ENCODE measurements at regions not wholly inside any gene's neighbourhood (a gene's known extent, or its start where the extent isn't known, plus 50 kb on each side); places are given as distances from the start of the nearest gene placed in this dataset.
"Not testable (repeated sequence)": the region's sequence is repeated elsewhere in the genome, so short reads cannot be mapped to it uniquely, and the experiment has no call there.

DNA sequence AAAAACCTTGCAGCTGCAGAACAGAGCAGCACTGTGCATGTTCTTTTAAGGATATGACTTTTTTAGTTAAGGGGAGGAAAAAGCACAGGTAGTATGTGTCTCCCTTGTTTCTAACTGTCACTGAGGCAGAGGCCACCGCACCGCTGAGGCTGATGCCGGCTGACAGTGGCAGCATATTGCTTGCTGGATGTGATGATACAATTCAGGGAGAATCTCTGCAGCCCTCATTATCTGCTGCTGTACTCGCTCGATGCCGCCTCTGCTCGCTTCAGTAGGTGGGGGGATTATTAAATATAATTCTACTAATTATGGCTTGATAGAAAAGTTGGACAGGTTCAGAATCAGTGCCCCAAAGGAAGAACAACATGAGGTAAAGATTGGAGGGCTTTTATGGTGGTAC, 378.8 kb upstream of the NOCT start:
- DNase-seq (ENCODE audit: low read depth) = no peak
- in situ Hi-C loops (cut with HindIII; ENCODE audit: low pct_unique_long_range_greater_than_20kb, low sequenced_read_pairs) = no loop called here

DNA sequence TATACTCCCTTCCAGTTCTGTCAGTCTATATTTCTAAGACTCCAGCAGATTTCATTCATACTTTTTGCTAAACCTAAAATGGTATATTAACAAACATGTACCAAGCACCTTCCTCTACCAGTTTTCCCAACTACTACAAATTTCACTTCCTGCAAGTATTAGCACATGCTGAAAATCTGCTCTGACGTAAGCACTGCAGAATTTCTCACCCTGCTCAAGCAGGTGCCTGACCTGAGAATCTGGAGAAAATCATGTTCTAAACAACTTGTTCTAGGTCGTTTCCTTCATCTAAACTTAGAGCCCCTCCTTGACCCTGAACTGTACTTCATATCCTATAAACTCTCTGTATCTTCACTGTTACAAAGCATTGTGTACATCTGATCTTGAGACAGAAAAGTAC, 380.7 kb upstream of the NOCT start:
- in situ Hi-C loops (cut with HindIII; ENCODE audit: low pct_unique_long_range_greater_than_20kb, low sequenced_read_pairs) = no loop called here
- DNase-seq (ENCODE audit: low read depth) = no peak

DNA sequence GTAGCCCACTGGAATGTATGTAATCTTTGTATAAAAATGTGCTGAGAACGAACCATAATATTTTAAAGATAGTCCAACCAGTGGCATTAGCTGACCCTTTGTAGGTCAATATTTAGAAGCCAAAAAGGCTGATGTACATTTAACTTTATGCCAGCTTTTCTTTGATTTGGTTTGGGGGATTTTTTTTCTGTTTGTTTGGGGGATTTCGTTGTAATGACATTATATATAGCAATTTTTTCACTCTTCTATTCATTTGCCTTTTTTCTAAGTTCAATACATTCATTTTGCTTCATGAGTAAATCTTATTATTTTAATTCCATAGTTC, 382.0 kb upstream of the NOCT start:
- in situ Hi-C loops (cut with HindIII; ENCODE audit: low pct_unique_long_range_greater_than_20kb, low sequenced_read_pairs) = no loop called here
- no peak for DNase-seq (ENCODE audit: low read depth)

DNA sequence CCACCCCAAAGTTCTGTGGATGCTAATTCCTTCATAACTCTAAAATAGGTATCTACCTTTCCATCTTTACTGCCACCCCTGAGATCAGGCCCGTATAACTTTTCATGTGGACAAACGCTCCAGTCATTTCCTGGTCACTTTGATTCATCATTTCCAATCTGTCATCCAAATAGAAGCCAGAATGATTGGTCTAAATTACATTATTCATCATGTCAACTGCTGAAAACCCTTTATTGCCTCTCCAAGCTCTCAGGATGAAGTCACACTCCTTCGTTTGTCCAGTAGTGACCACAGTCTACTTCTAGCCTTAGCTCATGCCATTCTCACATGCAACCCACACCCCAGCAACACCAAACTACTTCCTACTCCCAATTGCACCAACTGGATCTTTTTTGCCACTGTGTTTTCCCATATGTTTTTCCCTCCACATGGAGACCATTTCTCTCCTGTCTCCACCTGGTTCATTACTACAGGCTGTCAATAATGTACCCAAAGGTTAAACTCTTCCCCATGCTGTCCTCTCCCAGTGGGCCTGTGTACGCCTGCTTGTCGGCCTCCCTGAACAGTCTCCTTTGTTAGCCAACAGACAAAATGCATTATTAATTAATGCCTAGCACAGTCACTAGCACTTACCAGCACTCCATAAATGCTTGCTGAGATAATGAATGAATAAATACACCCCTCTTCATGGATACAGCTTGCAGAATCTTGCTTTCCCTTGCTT, 382.6 kb upstream of the NOCT start:
- in situ Hi-C loops (cut with HindIII; ENCODE audit: low pct_unique_long_range_greater_than_20kb, low sequenced_read_pairs) = no loop called here
- no peak for DNase-seq (ENCODE audit: low read depth)

DNA sequence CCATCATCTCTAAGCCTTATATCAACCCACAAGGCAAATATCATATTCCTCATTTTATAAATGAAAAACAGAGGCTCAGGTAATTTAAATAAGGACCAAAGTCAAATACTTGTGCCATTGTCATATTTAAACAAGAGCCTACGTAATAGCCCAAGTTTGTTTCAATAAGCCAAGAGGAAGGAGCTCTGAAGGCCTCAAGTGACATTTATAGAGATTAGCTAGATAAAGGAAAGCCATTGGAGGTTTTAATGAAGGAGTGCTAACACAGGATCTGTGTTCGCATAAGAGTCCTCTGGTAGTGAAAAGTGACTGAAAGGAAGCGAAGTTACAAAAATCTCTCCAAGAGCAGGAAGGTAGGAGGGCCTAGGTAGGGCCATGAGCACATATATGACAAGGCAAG, 384.9 kb upstream of the NOCT start:
- no peak for DNase-seq (ENCODE audit: low read depth)
- in situ Hi-C loops (cut with HindIII; ENCODE audit: low pct_unique_long_range_greater_than_20kb, low sequenced_read_pairs) = no loop called here

DNA sequence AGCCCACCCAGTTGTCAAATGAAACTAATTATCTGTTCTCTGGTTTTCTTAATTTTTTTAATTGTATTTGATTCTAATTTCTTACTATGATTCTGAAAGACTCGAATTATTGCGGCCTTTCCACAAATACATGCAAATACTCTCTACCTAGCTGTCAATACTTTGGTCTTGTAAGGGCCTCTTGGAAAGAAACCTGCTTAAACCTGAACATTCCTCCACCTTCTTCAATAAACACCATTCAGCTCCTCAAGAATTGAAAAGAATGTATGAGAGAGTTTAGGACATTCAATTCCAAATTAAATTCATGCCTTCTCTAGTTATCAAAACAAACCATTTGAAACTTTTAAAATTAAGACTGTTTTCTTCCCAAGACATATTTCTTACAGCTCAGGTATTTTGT, 385.9 kb upstream of the NOCT start:
- DNase-seq (ENCODE audit: low read depth) = no peak
- in situ Hi-C loops (cut with HindIII; ENCODE audit: low pct_unique_long_range_greater_than_20kb, low sequenced_read_pairs) = no loop called here

DNA sequence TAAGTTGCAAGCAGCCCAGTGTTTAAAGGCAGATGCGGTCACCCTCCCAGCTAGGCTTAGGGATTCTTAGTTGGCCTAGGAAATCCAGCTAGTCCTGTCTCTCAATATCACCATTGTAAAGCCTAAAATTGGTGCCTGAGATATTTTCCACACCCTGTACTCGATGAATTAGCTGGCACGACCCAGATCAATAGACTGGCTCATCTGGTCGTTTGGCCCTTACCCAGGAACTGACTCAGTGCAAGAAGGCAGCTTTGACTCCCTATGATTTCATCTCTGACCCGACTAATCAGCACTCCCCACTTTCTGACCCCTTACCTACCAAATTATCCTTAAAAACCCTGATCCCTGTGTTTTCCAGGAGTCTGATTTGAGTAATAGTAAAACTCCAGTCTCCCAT, 384.9 kb upstream of the SLC7A11 start:
- in situ Hi-C loops (cut with HindIII; ENCODE audit: low pct_unique_long_range_greater_than_20kb, low sequenced_read_pairs) = no loop called here
- no peak for DNase-seq (ENCODE audit: low read depth)

DNA sequence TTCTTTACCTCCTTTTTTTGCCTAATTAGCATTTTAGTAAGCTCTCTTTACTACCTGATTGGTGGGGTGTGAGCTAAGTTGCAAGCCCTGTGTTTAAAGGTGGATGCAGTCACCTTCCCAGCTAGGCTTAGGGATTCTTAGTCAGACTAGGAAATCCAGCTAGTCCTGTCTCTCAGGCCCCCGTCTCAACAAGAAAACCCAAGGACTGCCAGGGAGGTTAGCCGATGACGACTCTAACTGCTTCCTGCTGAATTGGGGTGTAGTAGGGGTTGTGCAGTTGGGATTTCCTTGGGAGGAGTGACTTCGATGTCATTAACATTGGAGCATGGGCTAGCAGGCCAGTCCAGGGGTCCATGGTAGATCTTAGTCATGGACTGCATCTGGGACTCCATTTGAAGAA, 380.2 kb upstream of the SLC7A11 start:
- in situ Hi-C loops (cut with HindIII; ENCODE audit: low pct_unique_long_range_greater_than_20kb, low sequenced_read_pairs); DNase-seq (ENCODE audit: low read depth): not testable (repeated sequence)

DNA sequence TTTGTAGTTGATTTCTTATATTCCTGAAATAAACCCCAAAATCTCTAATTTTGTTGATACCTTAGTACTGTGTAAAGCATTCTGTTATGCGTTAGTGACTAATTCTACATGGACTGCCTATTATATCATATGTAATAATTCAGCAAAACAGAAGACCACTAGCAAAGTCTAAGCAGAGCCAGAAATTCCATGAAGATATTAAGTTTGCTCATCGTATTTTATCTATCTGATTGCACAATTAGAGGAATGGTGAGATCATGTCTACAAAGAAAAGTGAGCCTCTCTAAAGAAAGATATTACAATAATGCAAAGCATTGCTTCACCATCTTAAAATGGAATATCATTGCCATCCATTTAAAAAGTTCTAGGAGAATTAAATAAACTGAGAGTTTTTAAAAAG, 374.6 kb upstream of the SLC7A11 start:
- in situ Hi-C loops (cut with HindIII; ENCODE audit: low pct_unique_long_range_greater_than_20kb, low sequenced_read_pairs) = no loop called here
- DNase-seq (ENCODE audit: low read depth) = no peak

DNA sequence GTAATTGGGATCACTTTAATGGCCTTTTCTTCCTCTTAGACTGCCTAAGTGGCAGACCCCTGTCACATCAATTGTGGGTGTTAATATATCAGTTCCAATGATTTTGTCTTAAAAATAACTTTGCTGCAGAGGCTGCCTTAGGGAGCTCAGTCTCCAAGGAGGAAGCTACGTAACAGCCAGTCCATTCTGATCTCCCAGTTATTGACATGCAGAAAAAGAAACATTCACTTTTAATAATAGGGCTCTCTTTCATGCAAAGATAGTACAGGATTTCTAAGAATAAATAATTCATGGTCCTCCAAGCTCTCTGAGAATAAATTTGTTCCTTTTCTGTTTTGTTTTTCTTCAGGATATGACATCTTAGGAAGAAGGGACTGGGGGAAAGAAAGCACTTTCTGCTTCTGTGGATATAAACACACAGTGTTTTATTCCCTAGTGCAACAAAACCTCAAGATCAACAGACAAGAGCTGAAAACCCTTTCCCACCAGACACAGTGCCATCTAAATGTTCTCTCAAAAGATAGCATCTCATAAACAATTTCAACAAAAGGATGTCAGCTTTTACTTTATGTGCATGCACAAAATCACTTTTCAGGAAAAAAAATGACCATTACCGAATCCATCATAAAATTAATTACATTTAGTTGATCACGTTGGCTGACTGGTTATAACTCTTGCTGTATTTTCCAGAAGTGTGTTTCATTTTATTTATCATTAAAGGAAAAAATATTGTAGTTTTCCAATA, 372.4 kb upstream of the SLC7A11 start:
- no peak for DNase-seq (ENCODE audit: low read depth)
- in situ Hi-C loops (cut with HindIII; ENCODE audit: low pct_unique_long_range_greater_than_20kb, low sequenced_read_pairs) = no loop called here

DNA sequence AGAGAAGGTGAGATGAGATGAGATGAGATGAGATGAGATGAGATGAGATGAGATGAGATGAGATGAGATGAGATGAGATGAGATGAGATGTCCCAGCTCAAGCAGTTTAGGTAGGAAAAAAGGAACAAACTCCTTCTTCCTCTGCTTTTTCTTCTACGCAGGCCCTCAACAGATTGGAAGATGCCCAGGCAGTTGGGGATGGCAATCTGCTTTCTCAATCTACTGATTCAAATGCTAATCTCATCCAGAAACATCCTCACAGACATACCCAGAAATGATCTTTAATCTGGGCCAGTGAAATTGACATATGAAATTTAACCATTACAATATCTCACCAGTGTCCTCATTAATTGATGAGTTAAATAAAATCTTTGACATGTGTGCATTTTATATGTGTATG, 370.3 kb upstream of the SLC7A11 start:
- in situ Hi-C loops (cut with HindIII; ENCODE audit: low pct_unique_long_range_greater_than_20kb, low sequenced_read_pairs) = no loop called here
- no peak for DNase-seq (ENCODE audit: low read depth)

DNA sequence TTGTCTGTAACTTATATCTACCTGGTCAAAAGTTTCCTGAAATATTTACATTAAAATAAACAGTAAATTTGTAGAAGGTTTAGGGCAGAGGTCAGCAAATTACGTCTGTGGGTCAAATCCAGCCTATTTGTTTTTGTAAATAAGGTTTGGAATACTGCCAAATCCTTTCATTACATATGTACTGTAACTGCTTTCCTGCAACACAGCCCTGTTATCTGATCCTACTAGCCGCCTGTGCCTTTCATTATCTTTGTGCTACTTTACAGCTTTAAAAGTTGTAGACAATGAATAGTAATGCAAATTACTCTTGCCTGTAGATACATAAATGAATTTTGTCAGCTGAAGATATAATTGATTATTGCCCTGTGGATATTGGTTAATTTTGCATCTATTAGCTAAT, 369.6 kb upstream of the SLC7A11 start:
- in situ Hi-C loops (cut with HindIII; ENCODE audit: low pct_unique_long_range_greater_than_20kb, low sequenced_read_pairs) = no loop called here
- no peak for DNase-seq (ENCODE audit: low read depth)

DNA sequence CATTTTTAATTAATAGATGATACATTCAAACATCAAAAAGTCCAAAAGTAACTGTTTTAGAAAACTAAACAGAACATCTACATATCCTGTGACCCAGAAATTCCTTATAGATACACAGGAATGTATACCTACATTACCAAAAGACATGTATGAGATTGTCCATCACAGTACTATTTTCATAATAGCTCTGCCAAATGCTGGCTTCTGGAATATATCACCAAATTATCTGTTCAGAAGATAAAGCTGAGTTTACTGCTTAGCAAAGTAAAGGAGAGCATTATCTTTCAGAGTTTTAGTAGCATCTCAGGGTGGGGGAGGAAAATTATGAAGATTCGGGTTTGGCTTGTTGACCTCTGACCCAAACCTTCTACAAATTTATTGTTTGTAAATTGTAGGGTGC, 368.9 kb upstream of the SLC7A11 start:
- DNase-seq (ENCODE audit: low read depth) = no peak
- in situ Hi-C loops (cut with HindIII; ENCODE audit: low pct_unique_long_range_greater_than_20kb, low sequenced_read_pairs) = no loop called here

DNA sequence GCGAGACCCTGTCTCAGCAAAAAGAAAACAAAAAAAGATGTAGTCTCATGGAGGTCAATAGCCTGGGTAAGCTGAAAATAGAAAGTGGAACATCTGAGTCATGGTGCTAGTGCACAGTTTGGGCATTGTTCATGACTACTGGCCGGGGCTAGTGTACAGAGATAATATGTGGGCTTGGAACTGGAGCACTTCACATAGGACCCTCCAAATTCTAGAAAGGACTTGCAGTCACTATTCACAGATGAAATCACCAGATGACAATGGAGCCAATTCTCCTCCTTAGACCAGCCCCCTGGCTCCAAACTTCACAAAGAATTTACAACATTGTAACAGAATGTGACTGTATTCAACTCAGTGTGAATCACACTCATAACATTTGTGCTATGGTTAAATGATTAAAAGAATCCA, 367.8 kb upstream of the SLC7A11 start:
- in situ Hi-C loops (cut with HindIII; ENCODE audit: low pct_unique_long_range_greater_than_20kb, low sequenced_read_pairs) = no loop called here
- peak; percentile 82 for DNase-seq (ENCODE audit: low read depth)

DNA sequence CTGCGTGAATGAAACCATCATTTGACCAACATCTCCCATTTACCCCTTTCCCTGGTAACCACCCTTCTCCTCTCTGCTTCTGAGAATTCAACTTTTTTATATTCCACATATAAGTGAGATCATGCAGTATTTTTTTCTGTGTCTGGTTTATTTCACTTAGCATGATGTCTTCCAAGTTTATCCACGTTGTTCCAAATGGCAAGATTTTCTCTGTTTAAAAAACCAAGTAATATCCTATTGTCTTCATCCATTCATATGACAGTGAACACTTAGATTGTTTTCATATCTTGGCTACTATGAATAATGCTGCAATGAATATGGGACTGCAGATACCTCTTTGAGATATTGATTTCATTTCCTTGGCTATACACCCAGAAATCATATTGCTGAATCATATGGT, 362.4 kb upstream of the SLC7A11 start:
- DNase-seq (ENCODE audit: low read depth) = no peak
- in situ Hi-C loops (cut with HindIII; ENCODE audit: low pct_unique_long_range_greater_than_20kb, low sequenced_read_pairs) = no loop called here

DNA sequence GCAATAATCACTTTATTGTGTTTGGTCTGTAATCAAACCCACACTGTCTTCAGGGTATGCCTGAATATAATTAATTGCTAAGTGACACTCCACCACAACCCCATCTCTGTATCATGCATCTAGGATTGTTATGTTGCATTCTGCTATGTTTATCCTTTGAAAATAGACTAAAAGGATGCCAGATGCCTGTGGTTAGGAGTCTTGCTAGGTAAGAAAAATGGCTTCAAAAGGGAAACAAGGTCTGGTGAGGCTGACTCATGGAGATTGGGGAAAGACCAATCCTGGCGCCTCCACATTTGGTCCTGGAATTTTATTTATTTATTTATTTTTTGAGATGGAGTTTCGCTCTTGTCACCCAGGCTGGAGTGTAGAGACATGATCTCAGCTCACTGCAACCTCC, 360.5 kb upstream of the SLC7A11 start:
- no peak for DNase-seq (ENCODE audit: low read depth)
- in situ Hi-C loops (cut with HindIII; ENCODE audit: low pct_unique_long_range_greater_than_20kb, low sequenced_read_pairs) = no loop called here

DNA sequence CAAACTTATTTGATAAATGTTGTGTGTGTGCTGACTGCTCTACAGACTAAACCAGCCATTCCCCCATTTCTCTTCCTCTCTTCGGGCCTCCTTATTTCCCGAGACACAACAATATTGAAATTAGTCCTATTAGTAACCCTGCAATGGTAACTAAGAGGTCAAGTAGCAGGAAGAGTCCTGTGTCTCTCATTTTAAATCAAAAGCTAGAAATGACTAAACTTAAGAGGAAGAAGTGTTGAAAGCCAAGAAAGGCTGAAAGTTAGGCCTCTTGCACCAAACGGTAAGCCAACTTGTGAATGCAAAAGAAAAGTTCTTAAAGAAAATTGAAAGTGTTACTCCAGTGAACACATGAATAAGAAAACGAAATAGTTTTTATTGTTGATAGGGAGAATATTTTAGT, 357.8 kb upstream of the SLC7A11 start:
- in situ Hi-C loops (cut with HindIII; ENCODE audit: low pct_unique_long_range_greater_than_20kb, low sequenced_read_pairs) = no loop called here
- DNase-seq (ENCODE audit: low read depth) = no peak

DNA sequence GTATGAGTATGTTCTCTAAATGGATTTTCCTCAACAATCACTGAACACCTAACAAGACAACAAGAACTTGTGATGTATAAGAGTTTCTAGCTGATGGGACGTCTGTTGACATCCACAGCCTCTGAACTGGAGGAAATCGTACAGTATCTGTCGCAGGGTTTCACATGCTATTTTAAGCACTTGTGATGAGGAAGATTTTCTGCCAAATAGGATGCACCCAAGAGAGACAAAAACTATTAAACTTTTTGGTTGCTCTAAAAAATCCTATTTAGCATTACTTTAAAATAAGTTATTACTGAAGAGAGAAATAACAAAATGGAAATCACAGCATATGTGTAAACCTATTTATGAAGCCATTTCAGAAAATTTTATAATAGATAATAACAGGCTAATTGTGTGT, 356.1 kb upstream of the SLC7A11 start:
- no peak for DNase-seq (ENCODE audit: low read depth)
- in situ Hi-C loops (cut with HindIII; ENCODE audit: low pct_unique_long_range_greater_than_20kb, low sequenced_read_pairs) = no loop called here

DNA sequence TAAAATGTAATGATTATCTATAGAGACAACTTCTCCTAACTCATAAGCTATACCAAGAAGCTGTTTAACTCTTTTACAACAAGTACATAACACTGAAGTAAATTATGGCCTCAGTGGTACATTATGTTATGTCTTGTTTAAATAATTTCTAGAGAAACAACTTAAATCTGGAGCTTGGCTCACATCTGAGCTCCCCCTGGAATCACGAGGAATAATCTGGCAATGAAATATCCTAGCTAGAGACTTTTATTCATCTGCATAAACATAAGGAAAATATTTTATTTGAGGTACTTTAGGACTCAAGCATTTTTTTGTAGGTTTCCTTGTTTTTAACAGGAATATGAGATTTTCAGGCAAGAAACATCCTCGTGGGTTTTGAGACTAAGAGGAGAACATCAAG, 354.7 kb upstream of the SLC7A11 start:
- in situ Hi-C loops (cut with HindIII; ENCODE audit: low pct_unique_long_range_greater_than_20kb, low sequenced_read_pairs) = no loop called here
- no peak for DNase-seq (ENCODE audit: low read depth)

DNA sequence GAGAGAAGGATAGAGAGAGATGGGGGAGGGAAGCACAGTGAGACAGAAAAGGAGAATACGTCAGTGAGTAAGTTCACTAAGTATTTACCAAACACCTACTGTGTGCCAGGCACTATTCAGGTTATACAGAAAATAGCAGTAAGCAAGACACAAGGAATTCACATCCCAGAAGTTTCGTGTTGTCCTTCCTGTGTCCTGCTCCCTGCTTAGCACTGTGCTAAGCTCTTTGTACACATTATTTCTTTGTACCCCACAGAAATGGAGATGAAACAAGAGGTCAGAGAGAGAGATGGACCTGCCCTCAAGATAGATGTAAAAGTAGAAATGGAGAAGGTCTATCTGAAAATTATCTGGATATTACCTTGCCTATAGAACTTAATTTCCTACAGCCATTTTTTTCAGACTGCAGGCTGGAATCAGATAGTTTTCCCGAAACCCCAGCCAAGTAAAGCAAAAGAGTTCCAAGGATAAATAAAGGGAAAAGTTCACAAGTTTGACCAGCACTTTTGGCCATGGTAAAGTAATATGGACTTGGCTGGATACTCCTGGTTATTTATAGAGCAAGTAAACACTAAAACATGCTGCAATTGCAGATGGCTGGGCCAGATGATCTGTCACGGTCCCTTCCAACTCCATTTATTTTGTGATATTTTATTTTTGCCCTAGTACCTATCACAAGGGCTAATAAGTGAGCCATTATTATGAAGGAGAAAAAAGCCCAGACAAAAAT, 353.7 kb upstream of the SLC7A11 start:
- no peak for DNase-seq (ENCODE audit: low read depth)

More for the DNA sequence above, 353.7 kb upstream of the SLC7A11 start:
- in situ Hi-C loops (cut with HindIII; ENCODE audit: low pct_unique_long_range_greater_than_20kb, low sequenced_read_pairs) = no loop called here
